A673 (cell line): ENCODE measurements at regions not wholly inside any gene's neighbourhood (a gene's known extent, or its start where the extent isn't known, plus 50 kb on each side); places are given as distances from the start of the nearest gene placed in this dataset.

Experiments
- BruUV-seq: library from RNA; stranded (reverse); fragments of 400-500 nt; replicated peaks from 2 replicates; lab custom pipeline; 2021; lab: Mats Ljungman, UMichigan
- CTCF ChIA-PET: fragments of 300-600 bp; sonication (Branson Sonifier 250); formaldehyde crosslinking; loops from one replicate; lab custom pipeline; 2022; ENCODE audit warnings: antibody characterized with exemption; lab: Charles Lee
- POLR2A ChIA-PET: fragments of 300-600 bp; sonication (Branson Sonifier 250); formaldehyde crosslinking; loops from one replicate; lab custom pipeline; 2022; ENCODE audit warnings: antibody characterized with exemption; ENCODE audit not compliant: low non-redundant PET; lab: Charles Lee
- DNase-seq: peaks from one replicate; pipeline ENCODE4 v3.0.0-alpha.2; 2015; ENCODE audit warnings: low spot score
- H3K27ac ChIP-seq: fragments of 200-600 bp; sonication (generic); 2 replicates; pipeline ENCODE4 v1.5.1; 2016; ENCODE audit warnings: mixed run types, low read depth, mild to moderate bottlenecking, mixed read lengths, antibody characterized with exemption, low read length; ENCODE audit not compliant: poor library complexity, severe bottlenecking
- H3K27me3 ChIP-seq: fragments of 200-600 bp; sonication (generic); replicated peaks from 2 replicates; pipeline ENCODE4 v1.6.1; 2017; ENCODE audit warnings: mixed run types, low read depth, mild to moderate bottlenecking, mixed read lengths, antibody characterized with exemption, low read length; ENCODE audit not compliant: insufficient read depth, poor library complexity
- H3K36me3 ChIP-seq: fragments of 200-600 bp; sonication (generic); 2 replicates; pipeline ENCODE4 v1.6.1; 2016; ENCODE audit warnings: mixed run types, mild to moderate bottlenecking, mixed read lengths, antibody characterized with exemption, low read length; ENCODE audit not compliant: insufficient read depth, poor library complexity, severe bottlenecking
- H3K4me1 ChIP-seq: fragments of 200-600 bp; sonication (generic); 2 replicates; pipeline ENCODE4 v1.6.1; 2017; ENCODE audit warnings: mixed run types, mild to moderate bottlenecking, mixed read lengths, antibody characterized with exemption, low read length; ENCODE audit not compliant: insufficient read depth, poor library complexity, severe bottlenecking
- H3K4me3 ChIP-seq: fragments of 200-600 bp; sonication (generic); 2 replicates; pipeline ENCODE4 v1.5.1; 2016; ENCODE audit warnings: low read depth, mixed run types, mild to moderate bottlenecking, mixed read lengths, low read length; ENCODE audit not compliant: poor library complexity, severe bottlenecking
- H3K9me3 ChIP-seq: fragments of 200-600 bp; sonication (generic); 2 replicates; pipeline ENCODE4 v1.6.1; 2016; ENCODE audit warnings: mixed run types, low read depth, mild to moderate bottlenecking, mixed read lengths, antibody characterized with exemption, low read length; ENCODE audit not compliant: poor library complexity, severe bottlenecking
- EZH2 ChIP-seq: fragments of 200-600 bp; sonication (generic); IDR thresholded peaks from 2 replicates; pipeline ENCODE4 v1.6.1; 2017; ENCODE audit warnings: borderline replicate concordance, low read depth, mild to moderate bottlenecking, mixed read lengths, antibody characterized with exemption, low read length; ENCODE audit not compliant: poor library complexity, severe bottlenecking
- intact Hi-C: fragments of 100-400 bp; cut with micrococcal nuclease; formaldehyde crosslinking; loops from one replicate; pipeline ENCODE4 v1.10.0; 2022; ENCODE audit not compliant: unreplicated experiment
- TF ChIP-seq, protein P1 (sequence below): fragments of 300-800, 200-600 bp; sonication (generic); conservative IDR thresholded peaks from 2 replicates; pipeline ENCODE4 v1.5.1; 2017; ENCODE audit warnings: low read depth, mild to moderate bottlenecking, antibody characterized with exemption, low read length, moderate library complexity, mixed read lengths

DNA sequence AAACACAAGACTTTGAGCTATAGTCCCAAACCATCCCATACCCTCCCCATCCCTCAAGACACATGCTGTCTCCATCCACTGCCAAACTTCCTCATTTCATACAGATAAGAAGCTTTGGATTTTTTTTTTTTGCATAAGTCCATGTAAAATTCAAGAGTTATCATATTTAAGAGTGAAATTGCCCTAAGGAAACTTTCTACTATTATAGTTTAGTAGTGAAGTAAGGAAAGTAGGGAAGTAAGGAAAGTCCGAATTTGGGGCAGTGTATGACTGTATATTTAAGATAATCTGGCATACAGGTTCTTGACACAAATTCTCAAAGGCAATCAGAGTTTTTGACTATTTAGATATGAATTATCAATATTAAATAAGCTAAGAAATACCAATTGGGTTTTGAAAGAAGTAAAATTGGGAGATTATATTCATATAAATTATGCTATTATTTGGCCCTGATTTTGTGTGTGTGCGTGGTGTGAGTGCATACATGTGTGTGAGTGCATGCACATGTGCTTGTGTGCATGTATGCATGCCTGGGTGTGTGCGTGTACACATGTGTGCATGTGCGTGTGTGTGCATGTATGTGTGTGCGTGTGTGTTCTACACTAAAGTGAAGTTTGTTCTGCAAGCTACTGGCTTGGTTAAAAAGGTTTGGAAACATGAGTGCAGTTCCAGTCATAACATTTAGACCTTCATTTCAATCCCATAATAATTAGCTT is 83.6 kb upstream of the MBNL1 start:
- ChIA-PET CTCF (interaction anchor here (3.5 kb wide), 1 partner anchor 259 kb away, joined by 32 read pairs; no protein-coding TSS in a partner anchor), POLR2A (interaction anchor here (0.9 kb wide), 1 partner anchor 881 kb away, joined by 3 read pairs; no protein-coding TSS in a partner anchor)
- Histone ChIP-seq H3K9me3 (no peaks in the 10 kb centered on the region), H3K27me3 (no peaks in the 10 kb centered on the region), H3K27ac (no peak overlapping the region), H3K36me3 (no peaks in the 10 kb centered on the region), H3K4me3 (no peak overlapping the region), H3K4me1 (peaks cover 6% of the 10 kb centered on the region)
- no peak for DNase-seq
- no peak for TF ChIP-seq EZH2
- TF ChIP-seq, protein P1, sequence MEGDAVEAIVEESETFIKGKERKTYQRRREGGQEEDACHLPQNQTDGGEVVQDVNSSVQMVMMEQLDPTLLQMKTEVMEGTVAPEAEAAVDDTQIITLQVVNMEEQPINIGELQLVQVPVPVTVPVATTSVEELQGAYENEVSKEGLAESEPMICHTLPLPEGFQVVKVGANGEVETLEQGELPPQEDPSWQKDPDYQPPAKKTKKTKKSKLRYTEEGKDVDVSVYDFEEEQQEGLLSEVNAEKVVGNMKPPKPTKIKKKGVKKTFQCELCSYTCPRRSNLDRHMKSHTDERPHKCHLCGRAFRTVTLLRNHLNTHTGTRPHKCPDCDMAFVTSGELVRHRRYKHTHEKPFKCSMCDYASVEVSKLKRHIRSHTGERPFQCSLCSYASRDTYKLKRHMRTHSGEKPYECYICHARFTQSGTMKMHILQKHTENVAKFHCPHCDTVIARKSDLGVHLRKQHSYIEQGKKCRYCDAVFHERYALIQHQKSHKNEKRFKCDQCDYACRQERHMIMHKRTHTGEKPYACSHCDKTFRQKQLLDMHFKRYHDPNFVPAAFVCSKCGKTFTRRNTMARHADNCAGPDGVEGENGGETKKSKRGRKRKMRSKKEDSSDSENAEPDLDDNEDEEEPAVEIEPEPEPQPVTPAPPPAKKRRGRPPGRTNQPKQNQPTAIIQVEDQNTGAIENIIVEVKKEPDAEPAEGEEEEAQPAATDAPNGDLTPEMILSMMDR = no peak
- intact Hi-C loops = no loop called here
- no TSS peak for BruUV-seq

GRCh38 chr3:152185891-152186630 is 82.7 kb upstream of the MBNL1 start:
- no peaks in the 10 kb centered on the region for H3K9me3 ChIP-seq
- intact Hi-C loops = no loop called here
- DNase-seq = peak; percentile 25
- ChIA-PET POLR2A (interaction anchor here (0.9 kb wide), 1 partner anchor 882 kb away, joined by 3 read pairs; no protein-coding TSS in a partner anchor), CTCF (interaction anchor here (3.5 kb wide), 1 partner anchor 258 kb away, joined by 32 read pairs; no protein-coding TSS in a partner anchor)
- no peaks in the 10 kb centered on the region for H3K36me3 ChIP-seq
- BruUV-seq = no TSS peak
- no peak for TF ChIP-seq EZH2
- TF ChIP-seq, protein P1 = no peak
- no peak overlapping the region for H3K27ac ChIP-seq
- no peaks in the 10 kb centered on the region for H3K27me3 ChIP-seq
- H3K4me1 ChIP-seq = peaks cover 6% of the 10 kb centered on the region
- no peak overlapping the region for H3K4me3 ChIP-seq

DNA sequence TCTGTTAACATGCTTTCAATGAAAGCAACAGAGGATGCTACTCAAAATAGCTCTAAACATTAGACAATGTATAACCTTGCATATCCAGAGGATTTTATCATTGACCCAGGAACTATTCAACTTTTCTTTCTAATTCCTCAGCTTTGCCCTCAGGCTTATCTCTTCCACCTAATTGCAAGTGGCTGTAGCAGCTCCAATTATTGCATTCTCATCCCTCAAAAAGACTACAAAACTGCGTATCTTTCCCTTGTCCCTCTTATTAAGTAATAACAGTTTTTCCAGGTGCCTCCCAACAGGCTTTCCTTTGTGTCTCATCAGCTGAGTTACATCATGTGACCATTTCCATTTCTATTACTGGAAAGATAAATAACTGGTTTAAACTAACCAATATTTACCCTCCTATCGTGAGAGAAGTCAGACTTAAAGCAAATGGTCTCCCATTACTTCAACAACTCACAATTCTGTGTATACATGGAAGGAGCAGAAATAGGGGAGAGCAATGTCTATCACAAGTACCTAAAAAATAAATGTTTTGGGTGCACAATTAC is 78.0 kb upstream of the MBNL1 start:
- no TSS peak for BruUV-seq
- Histone ChIP-seq H3K36me3 (no peaks in the 10 kb centered on the region), H3K27ac (no peak overlapping the region), H3K4me3 (no peak overlapping the region), H3K4me1 (peaks cover 6% of the 10 kb centered on the region), H3K27me3 (no peaks in the 10 kb centered on the region), H3K9me3 (no peaks in the 10 kb centered on the region)
- TF ChIP-seq, protein P1 = no peak
- TF ChIP-seq EZH2 = no peak
- no peak for DNase-seq
- POLR2A ChIA-PET = no interaction called here
- CTCF ChIA-PET = no interaction called here
- intact Hi-C loops = no loop called here
